H1 (cell line): ENCODE measurements at regions not wholly inside any gene's neighbourhood (a gene's known extent, or its start where the extent isn't known, plus 50 kb on each side); places are given as distances from the start of the nearest gene placed in this dataset.
A peak's percentile ranks its signal among the peaks of the same experiment; 100 is the strongest.

ENCODE experiments used
- CTCF ChIA-PET: fragments of 300-600 bp; sonication (Branson Sonifier 250); formaldehyde crosslinking; loops from one replicate; lab custom pipeline; 2021; ENCODE audit not compliant: partially characterized antibody; lab: Charles Lee
- POLR2A ChIA-PET: fragments of 300-600 bp; sonication (Branson Sonifier 250); formaldehyde crosslinking; loops from one replicate; lab custom pipeline; 2021; ENCODE audit warnings: inconsistent platforms; ENCODE audit not compliant: partially characterized antibody; lab: Charles Lee
- DNase-seq, 2 experiments: peaks; one replicate each; pipeline versions ENCODE4 v3.0.0 to v3.0.0-alpha.2; 2010 to 2022; ENCODE audit warnings: low spot score in 2 of 2, low read depth in 1 of 2, mixed read lengths in 1 of 2
- FAIRE-seq: peaks from 2 replicates; lab custom pipeline; 2011; peaks lifted over from hg19 to GRCh38; lab: Jason Lieb, UNC
- H2AFZ ChIP-seq: 2 replicates; pipeline ENCODE4 v1.8.1; 2012; ENCODE audit warnings: low read length, inconsistent platforms
- H2AK5ac ChIP-seq: 2 replicates; pipeline ENCODE4 v1.6.1; 2013; ENCODE audit warnings: low read depth, low read length
- H2BK120ac ChIP-seq: replicated peaks from 2 replicates; pipeline ENCODE3; 2013; ENCODE audit warnings: low read depth, low read length, inconsistent platforms
- H2BK12ac ChIP-seq: 2 replicates; pipeline ENCODE4 v1.6.1; 2013; ENCODE audit warnings: low read depth, low read length
- H2BK15ac ChIP-seq: 2 replicates; pipeline ENCODE4 v1.6.1; 2013; ENCODE audit warnings: low read length
- H2BK20ac ChIP-seq: 2 replicates; pipeline ENCODE4 v1.6.1; 2013; ENCODE audit warnings: low read length
- H2BK5ac ChIP-seq: 2 replicates; pipeline ENCODE4 v1.6.1; 2013; ENCODE audit warnings: low read depth, low read length
- H3K14ac ChIP-seq: 2 replicates; pipeline ENCODE4 v1.6.1; 2013; ENCODE audit warnings: inconsistent platforms; ENCODE audit not compliant: insufficient read length
- H3K18ac ChIP-seq: 2 replicates; pipeline ENCODE4 v1.6.1; 2013; ENCODE audit warnings: low read length; ENCODE audit errors: extremely low read depth
- H3K23ac ChIP-seq: 2 replicates; pipeline ENCODE4 v1.6.1; 2013; ENCODE audit warnings: inconsistent platforms; ENCODE audit not compliant: insufficient read length
- H3K23me2 ChIP-seq: 2 replicates; pipeline ENCODE4 v1.6.1; 2013; ENCODE audit warnings: low read depth, low read length
- H3K27ac ChIP-seq: 2 replicates; pipeline ENCODE4 v1.6.1; 2011; ENCODE audit warnings: low read depth, low read length, inconsistent platforms
- H3K27me3 ChIP-seq, 4 experiments: replicated peaks in 1 of 4; 1 replicate in 1 of 4; 2 replicates in 3 of 4; pipeline versions ENCODE4 v1.6.1 to v1.8.1; 2011 to 2013; ENCODE audit warnings: low read length in 3 of 4, mild to moderate bottlenecking in 3 of 4, inconsistent platforms in 2 of 4, mixed read lengths in 2 of 4, moderate library complexity in 1 of 4; ENCODE audit not compliant: control insufficient read depth in 3 of 4, insufficient read depth in 3 of 4; ENCODE audit errors: extremely low read depth in 1 of 4
- H3K36me3 ChIP-seq, 4 experiments: 2 replicates each; pipeline versions ENCODE4 v1.6.1 to v1.8.1; 2011 to 2013; ENCODE audit warnings: mild to moderate bottlenecking in 4 of 4, low read length in 3 of 4, moderate library complexity in 2 of 4, control low read depth in 1 of 4, inconsistent platforms in 1 of 4; ENCODE audit not compliant: insufficient read depth in 4 of 4, control insufficient read depth in 2 of 4
- H3K4ac ChIP-seq: replicated peaks from 2 replicates; pipeline ENCODE3; 2013; ENCODE audit warnings: low read length, low read depth, mixed read lengths, inconsistent platforms; ENCODE audit not compliant: insufficient read length
- H3K4me1 ChIP-seq, 4 experiments: replicated peaks in 1 of 4; 1 replicate in 1 of 4; 2 replicates in 3 of 4; pipeline versions ENCODE4 v1.6.1 to v1.8.1; 2011 to 2013; ENCODE audit warnings: low read length in 3 of 4, inconsistent platforms in 2 of 4, mixed read lengths in 1 of 4; ENCODE audit not compliant: insufficient read depth in 4 of 4, control insufficient read depth in 3 of 4
- H3K4me2 ChIP-seq, 2 experiments: 2 replicates each; pipeline versions ENCODE4 v1.6.1 to v1.8.1; 2011 to 2013; ENCODE audit warnings: low read depth in 2 of 2, low read length in 2 of 2, control low read depth in 1 of 2, inconsistent platforms in 1 of 2, mild to moderate bottlenecking in 1 of 2; ENCODE audit not compliant: insufficient read depth in 1 of 2
- H3K4me3 ChIP-seq, 4 experiments: fragments of 200-600, 300-600 bp in 1 of 4; sonication (generic), shearing (Covaris generic), sonication (Bioruptor Twin) in 1 of 4; 2 replicates each; pipeline versions ENCODE4 v1.5.1 to v1.8.1; 2011 to 2016; ENCODE audit warnings: low read length in 4 of 4, low read depth in 3 of 4, control low read depth in 2 of 4, inconsistent platforms in 2 of 4, mild to moderate bottlenecking in 2 of 4, mixed read lengths in 1 of 4, moderate library complexity in 1 of 4; ENCODE audit not compliant: insufficient read depth in 2 of 4; ENCODE audit errors: extremely low read depth in 1 of 4
- H3K56ac ChIP-seq: replicated peaks from 2 replicates; pipeline ENCODE3; 2013; ENCODE audit warnings: low read depth, mild to moderate bottlenecking, mixed read lengths, low read length, inconsistent platforms; ENCODE audit not compliant: insufficient read length
- H3K79me1 ChIP-seq: 2 replicates; pipeline ENCODE4 v1.6.1; 2013; ENCODE audit warnings: low read depth, low read length, control low read depth
- H3K79me2 ChIP-seq, 2 experiments: 2 replicates each; pipeline versions ENCODE4 v1.6.1 to v1.8.1; 2012 to 2013; ENCODE audit warnings: low read length in 2 of 2, mild to moderate bottlenecking in 2 of 2, inconsistent platforms in 1 of 2; ENCODE audit not compliant: insufficient read depth in 2 of 2, control insufficient read depth in 1 of 2
- H3K9ac ChIP-seq, 4 experiments: replicated peaks in 1 of 4; 1 replicate in 1 of 4; 2 replicates in 3 of 4; pipeline versions ENCODE4 v1.6.1 to v1.8.1; 2011 to 2013; ENCODE audit warnings: low read depth in 3 of 4, low read length in 3 of 4, control low read depth in 2 of 4, mild to moderate bottlenecking in 2 of 4, moderate library complexity in 2 of 4, inconsistent platforms in 1 of 4; ENCODE audit errors: extremely low read depth in 1 of 4
- H3K9me3 ChIP-seq, 2 experiments: 2 replicates each; pipeline versions ENCODE4 v1.6.1 to v1.8.1; 2012 to 2013; ENCODE audit warnings: mild to moderate bottlenecking in 2 of 2, moderate library complexity in 2 of 2, control low read depth in 1 of 2, inconsistent platforms in 1 of 2, low read depth in 1 of 2, low read length in 1 of 2, mixed read lengths in 1 of 2; ENCODE audit not compliant: insufficient read depth in 2 of 2
- H4K20me1 ChIP-seq, 2 experiments: replicated peaks in 1 of 2; 2 replicates each; pipeline versions ENCODE3 to v1.8.1; 2011 to 2013; ENCODE audit warnings: inconsistent platforms in 2 of 2, low read length in 2 of 2, mild to moderate bottlenecking in 1 of 2; ENCODE audit not compliant: insufficient read depth in 2 of 2, control insufficient read depth in 1 of 2
- H4K5ac ChIP-seq: 2 replicates; pipeline ENCODE4 v1.6.1; 2013; ENCODE audit warnings: low read length, low read depth, mixed read lengths, inconsistent platforms; ENCODE audit not compliant: insufficient read length
- H4K8ac ChIP-seq: 2 replicates; pipeline ENCODE4 v1.8.0; 2013; ENCODE audit warnings: mild to moderate bottlenecking, moderate library complexity, low read length, inconsistent platforms; ENCODE audit not compliant: insufficient read depth; ENCODE audit errors: extremely low read depth
- H4K91ac ChIP-seq: replicated peaks from 2 replicates; pipeline ENCODE3; 2013; ENCODE audit warnings: low read length, mixed read lengths, inconsistent platforms; ENCODE audit not compliant: insufficient read length
- CBX8 ChIP-seq: fragments of 300-800, 300-1000 bp; sonication (generic); IDR thresholded peaks from 2 replicates; pipeline ENCODE4 v1.7.1; 2016; ENCODE audit warnings: low read depth, low read length, borderline replicate concordance
- HDAC6 ChIP-seq: IDR thresholded peaks from one replicate; pipeline ENCODE4 v1.7.1; 2012; ENCODE audit warnings: low read depth, mild to moderate bottlenecking, inconsistent platforms, low read length, moderate library complexity
- SP2 ChIP-seq: IDR thresholded peaks from 2 replicates; pipeline ENCODE4 v1.6.1; 2012; ENCODE audit warnings: mild to moderate bottlenecking, low read length, inconsistent platforms
- SP4 ChIP-seq: IDR thresholded peaks from 2 replicates; pipeline ENCODE4 v1.6.1; 2012; ENCODE audit warnings: low read length, inconsistent platforms
- TAF1 ChIP-seq: IDR thresholded peaks from 2 replicates; pipeline ENCODE4 v1.6.1; 2011; ENCODE audit warnings: mild to moderate bottlenecking, low read depth, low read length
- YY1 ChIP-seq: IDR thresholded peaks from 2 replicates; pipeline ENCODE4 v1.6.1; 2011; ENCODE audit warnings: low read depth, mild to moderate bottlenecking, low read length
- TF ChIP-seq, protein P1 (sequence below): IDR thresholded peaks from 2 replicates; pipeline ENCODE4 v1.6.1; 2012; ENCODE audit warnings: inconsistent platforms

- Histone ChIP-seq H3K4me2 (no peak overlapping the region), H2BK120ac (no peak overlapping the region), H3K18ac (no peak overlapping the region), H3K9me3 (no peaks in the 10 kb centered on the region), H3K79me1 (no peaks in the 10 kb centered on the region), H3K27ac (no peak overlapping the region), H4K91ac (peak overlapping the region; percentile 66), H2AK5ac (no peak overlapping the region), H3K4me3 (no peak overlapping the region), H2AFZ (no peak overlapping the region), H3K27me3 (no peaks in the 10 kb centered on the region), H2BK20ac (no peak overlapping the region), H3K4ac (no peak overlapping the region), H3K36me3 (no peaks in the 10 kb centered on the region), H3K14ac (no peak overlapping the region), H2BK15ac (no peak overlapping the region), H2BK12ac (no peak overlapping the region), H3K23me2 (no peaks in the 10 kb centered on the region), H3K79me2 (no peaks in the 10 kb centered on the region), H3K4me1 (peaks cover 0 to 2% (median 0%) of the 10 kb centered on the region in 4 experiments; a peak in 3 of 7 replicates), H4K8ac (0 out of 2 replicates have a peak overlapping the region, but pooled peaks have one; percentile 38), H3K23ac (no peak overlapping the region), H4K20me1 (no peaks in the 10 kb centered on the region), H4K5ac (no peak overlapping the region), H3K9ac (no peak overlapping the region), H3K56ac (no peak overlapping the region), H2BK5ac (no peak overlapping the region)
- DNase-seq, result peak in 1 of 2 experiments; percentile 27
- ChIA-PET CTCF (interaction anchor here (0.7 kb wide), 1 partner anchor 13 kb away, joined by 5 read pairs; no protein-coding TSS in a partner anchor), POLR2A (no interaction called here)
- FAIRE-seq, result no peak
- no peak for TF ChIP-seq CBX8
- TF ChIP-seq HDAC6, result no peak
- TF ChIP-seq YY1, result no peak
- no peak for TF ChIP-seq SP2
- TF ChIP-seq TAF1, result no peak
- TF ChIP-seq, protein P1, sequence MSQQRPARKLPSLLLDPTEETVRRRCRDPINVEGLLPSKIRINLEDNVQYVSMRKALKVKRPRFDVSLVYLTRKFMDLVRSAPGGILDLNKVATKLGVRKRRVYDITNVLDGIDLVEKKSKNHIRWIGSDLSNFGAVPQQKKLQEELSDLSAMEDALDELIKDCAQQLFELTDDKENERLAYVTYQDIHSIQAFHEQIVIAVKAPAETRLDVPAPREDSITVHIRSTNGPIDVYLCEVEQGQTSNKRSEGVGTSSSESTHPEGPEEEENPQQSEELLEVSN, result no peak
- no peak for TF ChIP-seq SP4
These were observed 91.5 kb upstream of the WASF3 start for GRCh38 chr13:26465954-26466353.
